Stimulated activated memory B cell treated with anti-CD40 and anti-IgM and Interleukin-4, amounts not matched to agents 10 μg/mL and 1 μg/mL and 100 μg/mL, for 72 hours (primary cell): ENCODE measurements at regions not wholly inside any gene's neighbourhood (a gene's known extent, or its start where the extent isn't known, plus 50 kb on each side); places are given as distances from the start of the nearest gene placed in this dataset.
A peak's percentile ranks its signal among the peaks of the same experiment; 100 is the strongest.

Experiments
- ATAC-seq: fragments of 150-1000 bp; cut with Tn5 transposase; 2 replicates; pipeline ENCODE4 v1.10.0; 2021
- H3K27ac Mint-ChIP-seq: one replicate; pipeline ENCODE4 v1.8.0; 2022; ENCODE audit warnings: mild to moderate bottlenecking, mixed read lengths
- H3K27me3 Mint-ChIP-seq: one replicate; pipeline ENCODE4 v1.8.0; 2022; ENCODE audit warnings: mixed read lengths
- H3K36me3 Mint-ChIP-seq: one replicate; pipeline ENCODE4 v1.8.0; 2022; ENCODE audit warnings: mixed read lengths
- H3K4me1 Mint-ChIP-seq: one replicate; pipeline ENCODE4 v1.8.0; 2022; ENCODE audit warnings: mixed read lengths
- H3K4me3 Mint-ChIP-seq: one replicate; pipeline ENCODE4 v1.8.0; 2022; ENCODE audit warnings: mild to moderate bottlenecking, moderate library complexity, mixed read lengths
- H3K9me3 Mint-ChIP-seq: one replicate; pipeline ENCODE4 v1.8.0; 2022; ENCODE audit warnings: mixed read lengths

DNA sequence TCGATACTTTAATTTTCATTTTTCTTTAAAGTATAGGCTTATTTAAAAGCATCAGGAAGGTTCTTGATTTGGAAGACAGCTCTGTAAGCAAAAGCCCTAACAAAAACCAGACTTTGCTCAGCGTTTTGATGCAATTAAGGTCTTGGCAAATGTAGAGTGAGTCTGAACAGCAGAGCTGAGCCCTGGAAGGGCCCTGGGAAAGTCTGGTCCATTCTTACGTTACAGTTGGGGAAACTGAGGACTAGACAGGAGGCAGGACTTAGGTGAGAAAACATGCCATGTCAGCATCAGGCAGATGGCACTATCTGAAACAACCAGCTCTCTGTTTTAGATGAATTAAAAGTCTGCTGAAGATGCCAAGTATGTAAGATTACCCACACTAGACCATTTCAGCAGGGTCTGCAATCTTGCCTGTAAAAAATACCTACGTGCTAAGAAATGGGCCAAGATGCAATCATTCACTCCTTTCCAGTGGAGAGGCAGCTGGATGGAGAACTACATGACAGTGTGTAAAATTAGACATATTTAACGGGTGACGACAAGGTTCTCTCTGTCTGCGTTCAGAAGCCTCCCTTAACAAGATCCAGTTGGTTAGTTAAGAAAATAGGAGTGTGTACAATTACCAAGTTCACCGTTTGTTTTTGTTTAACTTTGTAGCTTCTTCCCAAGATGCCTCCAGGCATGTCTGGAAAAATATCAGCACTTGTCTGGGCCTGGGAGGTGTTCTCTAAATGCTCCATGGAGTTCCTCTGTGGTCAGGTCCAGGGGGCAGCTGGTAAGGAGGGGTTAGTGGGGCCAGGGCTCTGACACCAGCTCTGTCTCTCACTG lies 502.3 kb upstream of the ZMIZ1 start:
- H3K4me1 Mint-ChIP-seq, result no peaks in the 10 kb centered on the region
- H3K9me3 Mint-ChIP-seq, result no peaks in the 10 kb centered on the region
- peaks cover 44% of the 10 kb centered on the region for H3K27me3 Mint-ChIP-seq
- H3K4me3 Mint-ChIP-seq, result no peak overlapping the region
- no peaks in the 10 kb centered on the region for H3K36me3 Mint-ChIP-seq
- no peak overlapping the region for H3K27ac Mint-ChIP-seq
- ATAC-seq, result no peak

DNA sequence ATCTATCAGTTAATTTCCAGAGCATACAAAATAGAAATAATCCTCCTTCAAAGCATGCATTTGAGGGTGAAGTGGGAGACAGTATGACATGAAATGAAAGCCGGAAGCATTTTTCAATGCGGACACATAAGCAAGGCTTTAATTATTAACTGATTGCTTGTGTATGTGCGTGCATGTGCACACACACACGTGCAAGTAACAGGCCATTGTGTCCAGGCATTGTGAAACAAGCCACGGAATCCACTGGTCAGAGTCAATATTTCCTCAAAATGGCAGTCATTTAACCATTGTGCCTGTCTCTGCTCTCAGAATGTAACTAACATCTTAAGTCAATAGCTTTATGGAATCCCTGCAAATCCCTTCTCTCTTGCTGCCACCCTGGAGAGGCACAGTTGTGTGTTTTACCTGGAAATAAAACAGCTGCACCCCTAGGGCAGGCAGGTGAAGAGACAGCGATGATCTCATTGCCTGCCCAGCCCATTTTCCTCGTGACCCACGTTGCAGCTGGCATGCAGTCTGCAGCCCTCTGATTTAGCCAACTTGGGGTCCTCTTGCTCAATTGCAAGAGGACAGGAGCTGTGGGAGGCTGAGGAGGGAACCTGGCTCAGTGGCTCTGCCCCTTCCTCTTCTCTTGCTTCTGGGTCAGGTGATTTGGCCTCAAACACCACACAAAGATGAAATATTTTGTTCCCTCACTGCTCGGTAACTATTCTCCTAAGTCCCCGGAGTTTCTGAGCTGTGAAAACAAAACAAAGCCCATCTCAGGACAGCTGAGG lies 500.9 kb upstream of the ZMIZ1 start:
- Mint-ChIP-seq H3K4me1 (no peaks in the 10 kb centered on the region), H3K27ac (no peak overlapping the region), H3K27me3 (peaks cover 36% of the 10 kb centered on the region), H3K36me3 (no peaks in the 10 kb centered on the region), H3K4me3 (no peak overlapping the region), H3K9me3 (no peaks in the 10 kb centered on the region)
- no peak for ATAC-seq

DNA sequence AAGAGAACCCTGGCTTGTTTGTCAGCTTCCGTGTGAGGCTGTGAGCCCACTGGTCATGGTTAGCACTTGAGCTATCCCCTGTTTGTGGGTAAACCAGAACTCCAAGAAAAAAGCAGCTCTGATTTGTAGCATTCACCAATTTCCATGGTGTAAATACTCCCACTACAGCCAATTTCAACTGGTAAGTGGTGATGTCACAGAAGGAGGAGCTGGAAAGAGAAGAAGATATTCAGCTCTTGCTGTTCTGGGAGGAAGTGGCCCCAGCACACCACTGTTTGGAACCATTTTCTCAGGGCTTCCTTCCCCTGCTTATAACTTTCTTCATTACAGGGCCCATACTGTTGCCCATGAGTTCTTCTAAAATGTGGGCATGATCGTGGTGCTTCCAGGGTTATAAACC lies 500.1 kb upstream of the ZMIZ1 start:
- Mint-ChIP-seq H3K27ac (no peak overlapping the region), H3K9me3 (no peaks in the 10 kb centered on the region), H3K4me1 (no peaks in the 10 kb centered on the region), H3K36me3 (no peaks in the 10 kb centered on the region), H3K4me3 (no peak overlapping the region), H3K27me3 (peaks cover 38% of the 10 kb centered on the region)
- ATAC-seq, result no peak

DNA sequence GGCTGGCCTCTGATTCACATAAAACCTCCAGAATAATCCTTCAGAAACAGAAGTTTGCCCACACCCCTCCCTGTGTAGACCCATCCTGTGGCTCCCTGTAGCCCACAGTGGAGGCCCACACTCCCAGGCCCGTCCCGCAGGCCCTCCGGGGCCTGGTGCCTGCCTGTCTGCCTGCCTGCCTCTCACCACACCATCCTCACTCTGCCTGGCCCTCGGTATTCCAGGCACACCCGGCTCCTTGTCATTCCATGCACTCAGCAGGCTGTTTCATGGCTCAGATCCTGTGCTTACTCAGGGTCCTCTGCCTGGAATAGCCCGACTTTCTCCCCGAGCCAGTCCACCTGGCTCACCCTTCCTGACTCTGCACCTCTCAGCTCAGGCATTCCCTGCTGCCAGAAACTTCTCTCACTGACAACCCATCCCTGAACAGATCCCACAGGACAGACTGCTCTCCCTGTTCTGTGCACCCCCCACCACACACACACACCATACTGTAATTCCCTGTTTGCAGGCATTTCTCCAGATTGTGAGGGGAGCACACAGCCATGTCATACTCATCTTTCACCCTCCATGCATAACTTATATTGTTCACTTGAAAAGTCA lies 498.0 kb upstream of the ZMIZ1 start:
- H3K4me3 Mint-ChIP-seq, result no peak overlapping the region
- no peak overlapping the region for H3K27ac Mint-ChIP-seq
- peaks cover 38% of the 10 kb centered on the region for H3K27me3 Mint-ChIP-seq
- H3K36me3 Mint-ChIP-seq, result no peaks in the 10 kb centered on the region
- no peaks in the 10 kb centered on the region for H3K4me1 Mint-ChIP-seq
- no peaks in the 10 kb centered on the region for H3K9me3 Mint-ChIP-seq
- ATAC-seq, result no peak

DNA sequence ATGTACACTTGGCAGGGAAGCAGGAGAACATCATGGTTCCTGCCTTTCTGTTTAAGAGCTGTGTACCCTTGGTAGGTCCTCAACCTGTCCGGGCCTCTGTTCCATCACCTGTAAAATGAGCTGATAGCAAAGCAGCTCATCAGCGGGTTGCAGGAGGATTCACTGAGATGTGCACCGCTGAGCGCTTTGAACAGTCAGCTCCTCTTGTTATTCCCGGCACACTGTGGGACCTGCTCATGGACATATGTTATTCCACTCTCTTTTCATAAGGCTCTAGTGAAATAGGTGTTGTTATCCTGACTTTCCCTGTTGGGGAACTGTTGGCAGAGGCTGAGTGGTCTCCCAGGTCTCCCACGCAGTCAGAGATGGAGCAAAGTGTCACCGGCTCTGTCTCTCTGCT lies 497.5 kb upstream of the ZMIZ1 start:
- H3K36me3 Mint-ChIP-seq, result no peaks in the 10 kb centered on the region
- peaks cover 38% of the 10 kb centered on the region for H3K27me3 Mint-ChIP-seq
- no peak overlapping the region for H3K4me3 Mint-ChIP-seq
- no peaks in the 10 kb centered on the region for H3K4me1 Mint-ChIP-seq
- H3K27ac Mint-ChIP-seq, result no peak overlapping the region
- H3K9me3 Mint-ChIP-seq, result no peaks in the 10 kb centered on the region
- ATAC-seq, result no peak

DNA sequence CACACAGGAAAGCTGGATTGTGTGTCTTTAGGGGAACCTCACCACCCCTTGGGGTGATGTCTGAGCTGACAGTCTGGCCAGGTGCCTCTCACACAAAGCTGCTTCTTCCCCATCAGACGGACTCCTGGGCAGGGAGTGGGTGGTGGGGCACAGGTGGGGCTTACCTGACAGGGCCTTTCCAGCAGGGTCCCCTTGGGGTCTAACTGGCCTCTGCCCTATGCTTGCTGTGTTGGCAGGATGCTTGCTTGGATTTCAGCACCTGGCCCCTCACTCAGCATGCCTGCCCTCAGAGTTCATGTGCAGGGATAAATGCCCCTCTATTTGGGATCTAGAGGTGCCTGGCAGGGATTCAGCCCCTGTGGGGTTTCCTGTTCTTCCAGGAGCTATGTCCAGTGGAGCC lies 496.9 kb upstream of the ZMIZ1 start:
- Mint-ChIP-seq H3K36me3 (no peaks in the 10 kb centered on the region), H3K4me3 (no peak overlapping the region), H3K27me3 (peaks cover 37% of the 10 kb centered on the region), H3K9me3 (no peaks in the 10 kb centered on the region), H3K4me1 (no peaks in the 10 kb centered on the region), H3K27ac (no peak overlapping the region)
- no peak for ATAC-seq

DNA sequence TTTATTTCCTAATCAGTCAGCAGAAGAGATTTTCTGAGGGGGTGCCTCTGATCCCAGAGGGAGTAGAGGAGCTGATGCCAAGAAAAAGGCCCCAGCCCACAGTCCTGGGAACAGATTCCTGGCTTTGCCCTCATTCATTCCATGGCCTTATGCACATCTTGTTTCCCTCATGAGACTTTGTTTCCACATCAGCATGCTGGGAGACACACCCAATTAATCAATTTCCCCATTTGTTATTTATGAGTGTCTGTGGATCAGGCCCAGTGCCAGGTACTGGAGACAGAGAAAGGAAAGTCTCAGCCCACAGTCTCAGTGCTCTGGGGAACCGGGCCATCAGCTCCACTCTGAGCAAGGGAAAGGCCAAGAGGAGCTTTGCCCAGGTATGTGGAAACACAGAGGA lies 496.2 kb upstream of the ZMIZ1 start:
- no peaks in the 10 kb centered on the region for H3K36me3 Mint-ChIP-seq
- peaks cover 1% of the 10 kb centered on the region for H3K4me1 Mint-ChIP-seq
- H3K4me3 Mint-ChIP-seq, result no peak overlapping the region
- peaks cover 30% of the 10 kb centered on the region for H3K27me3 Mint-ChIP-seq
- no peak overlapping the region for H3K27ac Mint-ChIP-seq
- H3K9me3 Mint-ChIP-seq, result no peaks in the 10 kb centered on the region
- ATAC-seq, result no peak

DNA sequence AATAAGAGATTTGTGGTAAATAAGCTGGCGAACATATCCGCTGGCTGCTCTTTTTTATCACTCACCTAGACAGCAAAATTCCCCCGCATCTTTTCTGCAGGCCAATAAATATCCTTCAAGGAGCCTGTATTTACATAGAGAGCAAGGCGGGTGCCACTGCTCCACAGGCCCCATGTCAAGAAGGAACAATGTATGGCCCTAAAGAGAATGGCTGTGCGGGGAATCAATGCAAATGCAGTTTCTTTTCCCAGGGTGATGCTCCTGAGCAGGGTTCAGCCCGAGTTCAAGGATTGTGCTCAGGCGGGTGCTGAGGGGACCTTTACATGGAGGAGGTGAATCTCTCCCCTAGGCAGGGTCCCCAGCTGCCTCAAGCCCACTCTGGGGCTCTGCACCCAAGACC lies 494.2 kb upstream of the ZMIZ1 start:
- Mint-ChIP-seq H3K9me3 (no peaks in the 10 kb centered on the region), H3K27ac (no peak overlapping the region), H3K4me3 (no peak overlapping the region), H3K36me3 (no peaks in the 10 kb centered on the region), H3K27me3 (peaks cover 29% of the 10 kb centered on the region), H3K4me1 (peaks cover 16% of the 10 kb centered on the region)
- no peak for ATAC-seq

DNA sequence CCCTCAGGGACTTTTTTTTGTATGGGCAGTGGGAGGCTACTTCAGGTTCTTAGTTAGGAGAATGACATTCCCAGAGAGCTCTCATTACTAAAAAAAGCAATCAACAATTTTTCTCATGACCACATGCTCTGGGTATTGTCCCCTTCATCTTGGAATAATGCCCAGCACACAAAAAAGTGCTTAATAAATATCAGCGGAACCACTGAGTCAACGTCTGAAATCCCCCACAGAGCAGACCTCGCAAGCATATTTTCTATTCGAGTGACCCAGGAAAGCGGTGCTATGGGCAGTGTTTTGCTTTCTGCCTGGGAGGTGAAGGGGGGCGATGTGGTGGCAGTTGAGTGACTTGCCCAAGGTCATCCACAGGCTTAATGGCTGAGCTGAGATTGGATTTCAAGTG lies 493.4 kb upstream of the ZMIZ1 start:
- Mint-ChIP-seq H3K36me3 (no peaks in the 10 kb centered on the region), H3K27ac (no peak overlapping the region), H3K9me3 (no peaks in the 10 kb centered on the region), H3K27me3 (peaks cover 22% of the 10 kb centered on the region), H3K4me1 (peaks cover 16% of the 10 kb centered on the region), H3K4me3 (no peak overlapping the region)
- no peak for ATAC-seq

DNA sequence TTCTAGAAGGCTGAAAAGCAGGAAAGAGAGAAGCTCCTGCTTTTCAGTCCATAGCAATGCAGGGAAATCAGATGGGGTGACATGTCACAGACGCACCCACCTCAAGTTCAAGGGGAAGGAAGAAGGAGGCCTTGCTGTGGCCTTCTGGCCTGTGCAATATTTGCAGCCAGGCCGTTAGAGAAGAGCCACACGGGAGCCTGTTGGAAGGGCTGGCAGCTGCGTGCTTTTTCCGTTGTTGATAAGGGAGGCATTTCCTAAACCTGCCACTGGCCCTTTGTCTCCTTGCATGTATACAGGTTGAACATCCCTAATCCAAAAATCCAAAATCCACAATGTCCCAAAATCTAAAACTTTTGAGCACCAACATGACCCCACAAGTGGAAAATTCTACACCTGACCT lies 492.5 kb upstream of the ZMIZ1 start:
- Mint-ChIP-seq H3K4me1 (peaks cover 16% of the 10 kb centered on the region), H3K27me3 (peaks cover 13% of the 10 kb centered on the region), H3K9me3 (no peaks in the 10 kb centered on the region), H3K36me3 (no peaks in the 10 kb centered on the region), H3K27ac (no peak overlapping the region), H3K4me3 (no peak overlapping the region)
- ATAC-seq, result no peak

DNA sequence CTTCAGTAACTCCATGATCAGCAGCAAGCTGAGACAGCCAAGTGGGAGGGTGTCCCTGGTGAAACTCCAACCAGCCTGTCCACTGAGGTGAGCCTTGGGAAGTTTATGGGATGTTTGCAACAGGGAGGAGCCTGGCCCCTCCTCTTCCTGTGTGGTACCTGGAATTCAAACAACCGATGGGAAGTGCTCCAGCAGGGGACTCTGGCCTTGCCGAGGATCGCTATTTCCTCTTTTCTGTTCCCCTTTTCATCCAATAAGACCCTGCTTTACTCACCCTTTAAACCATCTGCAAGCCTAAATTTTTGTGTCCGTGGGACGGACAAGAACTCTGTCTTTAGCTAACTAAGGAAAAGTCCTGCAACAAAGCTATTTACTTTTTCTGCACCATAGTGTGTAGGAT lies 491.1 kb upstream of the ZMIZ1 start:
- no peak overlapping the region for H3K4me3 Mint-ChIP-seq
- peaks cover 15% of the 10 kb centered on the region for H3K27me3 Mint-ChIP-seq
- no peak overlapping the region for H3K27ac Mint-ChIP-seq
- no peaks in the 10 kb centered on the region for H3K9me3 Mint-ChIP-seq
- H3K4me1 Mint-ChIP-seq, result peaks cover 16% of the 10 kb centered on the region
- no peaks in the 10 kb centered on the region for H3K36me3 Mint-ChIP-seq
- ATAC-seq, result no peak

DNA sequence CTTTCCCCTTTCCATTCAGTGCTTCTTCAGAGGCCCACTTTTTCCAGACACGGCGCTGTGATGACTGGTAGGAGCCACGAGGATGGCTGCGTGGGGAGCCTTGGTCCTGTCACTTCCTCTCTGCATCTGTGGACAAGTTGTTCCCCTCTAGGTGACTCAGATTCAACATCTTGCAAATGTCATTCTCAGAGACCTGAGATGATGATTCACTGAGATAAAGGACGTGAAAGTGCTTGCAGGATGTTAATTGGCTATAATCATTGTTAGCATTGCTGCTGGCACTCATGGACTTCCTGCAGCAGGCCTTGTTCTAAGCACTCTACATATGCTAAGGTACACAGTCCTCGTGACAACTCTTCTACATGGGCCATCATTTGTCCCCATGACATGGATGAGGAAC lies 489.8 kb upstream of the ZMIZ1 start:
- Mint-ChIP-seq H3K4me1 (peaks cover 16% of the 10 kb centered on the region), H3K4me3 (no peak overlapping the region), H3K36me3 (no peaks in the 10 kb centered on the region), H3K9me3 (no peaks in the 10 kb centered on the region), H3K27ac (peak overlapping the region; percentile 48), H3K27me3 (peaks cover 8% of the 10 kb centered on the region)
- ATAC-seq, result peak; percentile 85

DNA sequence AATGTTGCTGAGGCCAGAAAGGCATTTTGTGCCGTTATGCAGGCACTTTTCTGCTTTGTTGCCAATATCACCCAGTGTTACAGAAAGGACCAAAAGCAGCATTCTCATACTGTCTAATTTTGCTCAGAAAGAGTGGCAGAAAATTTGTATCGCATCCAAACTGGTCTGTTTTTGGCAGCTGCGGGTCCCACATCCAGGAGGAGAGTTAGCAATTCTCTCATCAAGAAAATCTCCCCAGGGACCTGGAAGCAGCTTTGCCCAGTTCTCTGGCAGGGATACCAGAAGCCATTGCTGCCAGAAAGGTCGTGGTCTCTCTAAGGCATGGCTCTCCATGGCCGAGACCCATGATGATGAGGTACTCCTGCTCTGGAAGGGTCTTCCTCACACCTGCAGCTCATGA lies 489.2 kb upstream of the ZMIZ1 start:
- Mint-ChIP-seq H3K9me3 (no peaks in the 10 kb centered on the region), H3K27ac (peak overlapping the region; percentile 48)

DNA sequence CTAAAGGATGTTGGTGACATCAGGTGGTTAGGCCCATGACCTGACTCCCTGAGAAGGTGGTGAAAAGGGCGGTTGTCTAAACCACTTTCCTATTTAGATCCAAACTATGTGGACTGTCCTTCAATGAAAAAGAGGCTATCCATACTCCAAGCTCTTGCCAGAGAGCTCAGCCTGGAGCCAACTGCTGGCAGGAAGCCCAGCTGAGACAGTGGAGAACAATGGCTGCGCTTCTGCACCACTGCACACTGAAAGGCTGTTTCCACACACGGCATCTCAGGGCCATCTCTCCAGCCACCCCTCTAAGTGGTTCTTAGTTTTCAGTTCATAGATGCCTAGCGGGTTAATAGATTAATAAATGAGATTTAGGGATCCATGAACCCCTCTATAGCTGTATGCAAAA lies 488.8 kb upstream of the ZMIZ1 start:
- H3K4me3 Mint-ChIP-seq, result no peak overlapping the region
- no peak overlapping the region for H3K27ac Mint-ChIP-seq
- peaks cover 8% of the 10 kb centered on the region for H3K27me3 Mint-ChIP-seq
- H3K4me1 Mint-ChIP-seq, result peaks cover 16% of the 10 kb centered on the region
- no peaks in the 10 kb centered on the region for H3K9me3 Mint-ChIP-seq
- ATAC-seq, result no peak
- no peaks in the 10 kb centered on the region for H3K36me3 Mint-ChIP-seq

More for the DNA sequence above, 489.2 kb upstream of the ZMIZ1 start:
- Mint-ChIP-seq H3K27me3 (peaks cover 8% of the 10 kb centered on the region), H3K4me1 (peaks cover 16% of the 10 kb centered on the region), H3K4me3 (no peak overlapping the region), H3K36me3 (no peaks in the 10 kb centered on the region)
- no peak for ATAC-seq

DNA sequence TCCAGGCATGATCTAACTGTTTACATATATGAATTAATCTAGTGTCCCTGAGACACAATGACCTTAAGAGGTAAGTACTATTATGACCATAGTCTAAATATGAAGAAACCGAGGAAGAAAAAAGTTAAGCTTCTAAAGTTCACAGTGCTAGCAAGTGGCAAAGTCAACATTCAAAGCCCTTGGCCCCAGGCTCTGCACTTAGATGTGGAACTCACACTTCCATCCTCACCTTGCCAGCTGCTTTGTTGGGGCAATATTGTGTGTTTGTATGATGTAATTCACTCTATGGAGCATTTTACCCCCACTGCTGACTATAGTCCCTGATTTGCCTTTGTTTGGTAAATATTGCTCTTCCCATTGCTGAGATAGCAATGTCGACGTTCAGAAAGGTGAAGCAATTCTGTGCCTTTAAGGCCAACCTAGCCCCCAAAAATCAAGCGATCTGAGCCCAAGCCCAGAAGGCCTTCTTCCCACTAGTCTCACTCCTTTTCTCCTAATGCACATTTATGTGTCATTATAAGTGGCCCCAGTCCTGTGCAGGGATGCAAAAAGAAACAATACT lies 487.6 kb upstream of the ZMIZ1 start:
- no peaks in the 10 kb centered on the region for H3K9me3 Mint-ChIP-seq
- peaks cover 8% of the 10 kb centered on the region for H3K27me3 Mint-ChIP-seq
- H3K36me3 Mint-ChIP-seq, result no peaks in the 10 kb centered on the region
- H3K27ac Mint-ChIP-seq, result no peak overlapping the region
- H3K4me3 Mint-ChIP-seq, result no peak overlapping the region
- H3K4me1 Mint-ChIP-seq, result peaks cover 16% of the 10 kb centered on the region
- no peak for ATAC-seq
